Stimulated activated CD8-positive, alpha-beta memory T cell treated with anti-CD3 and anti-CD28 coated beads, Interleukin-4, amount 100 ng/mL, for 4 hours (primary cell): ENCODE measurements at regions not wholly inside any gene's neighbourhood (a gene's known extent, or its start where the extent isn't known, plus 50 kb on each side); places are given as distances from the start of the nearest gene placed in this dataset.
A peak's percentile ranks its signal among the peaks of the same experiment; 100 is the strongest.

Source experiments
- DNase-seq, 2 donors: peaks; one replicate each; pipeline ENCODE4 v3.0.0-alpha.2; 2020; ENCODE audit warnings: low read depth in 2 of 2, low spot score in 1 of 2

DNA sequence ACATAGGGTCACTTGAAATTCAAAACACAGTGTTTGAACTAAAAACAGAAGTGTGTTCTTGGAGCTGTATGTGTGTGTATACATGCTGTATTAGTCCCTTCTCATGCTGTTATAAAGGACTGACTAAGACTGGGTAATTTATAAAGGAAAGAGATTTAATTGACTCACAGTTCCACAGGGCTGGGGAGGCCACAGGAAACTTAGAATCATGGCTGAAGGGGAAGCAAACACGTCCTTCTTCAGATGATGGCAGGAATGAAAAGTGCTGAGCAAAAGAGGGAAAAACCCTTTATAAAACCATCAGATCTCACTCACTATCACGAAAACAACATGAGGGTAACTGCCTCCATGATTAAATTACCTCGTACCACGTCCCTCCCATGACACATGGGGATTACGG lies 224.1 kb downstream of the BCAT1 start:
- DNase-seq, result no peak

DNA sequence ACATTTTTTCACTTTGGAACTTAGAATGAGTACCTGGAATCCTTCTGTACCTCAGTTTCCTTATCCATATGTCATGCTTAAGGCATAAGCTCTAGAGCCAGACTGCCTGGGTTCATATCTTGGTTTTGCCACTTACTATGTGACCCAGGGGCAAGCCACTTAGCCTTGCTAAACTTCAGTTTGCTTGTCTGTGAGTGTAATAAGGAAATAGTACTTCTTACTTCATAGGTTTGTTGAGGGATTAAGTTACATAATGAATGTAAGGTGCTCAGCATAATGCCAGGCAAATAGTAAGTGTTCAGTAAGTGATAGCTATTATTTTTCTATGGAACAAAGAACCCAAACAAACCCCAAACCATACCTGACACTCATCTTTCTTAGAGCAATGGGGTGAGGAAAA lies 225.1 kb downstream of the BCAT1 start:
- DNase-seq, result no peak

DNA sequence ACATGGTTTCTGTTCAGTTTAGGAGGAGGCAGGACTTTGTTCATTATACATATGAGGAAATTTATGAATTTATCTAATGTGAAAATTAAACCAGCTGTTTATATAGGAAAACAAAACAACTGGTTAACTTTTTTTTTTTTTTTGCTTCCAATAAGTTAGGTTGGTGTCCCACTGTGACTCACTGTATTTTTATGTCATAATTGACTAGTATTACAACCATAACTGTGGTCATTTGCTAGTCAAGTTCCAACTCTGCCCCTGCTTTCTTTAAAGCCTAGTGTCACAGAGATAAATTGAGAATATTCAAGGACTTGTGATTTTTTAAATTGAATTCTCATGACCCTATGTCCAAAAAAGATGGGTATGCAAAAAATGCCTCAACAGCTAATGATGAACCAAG lies 227.7 kb downstream of the BCAT1 start:
- DNase-seq, result no peak

DNA sequence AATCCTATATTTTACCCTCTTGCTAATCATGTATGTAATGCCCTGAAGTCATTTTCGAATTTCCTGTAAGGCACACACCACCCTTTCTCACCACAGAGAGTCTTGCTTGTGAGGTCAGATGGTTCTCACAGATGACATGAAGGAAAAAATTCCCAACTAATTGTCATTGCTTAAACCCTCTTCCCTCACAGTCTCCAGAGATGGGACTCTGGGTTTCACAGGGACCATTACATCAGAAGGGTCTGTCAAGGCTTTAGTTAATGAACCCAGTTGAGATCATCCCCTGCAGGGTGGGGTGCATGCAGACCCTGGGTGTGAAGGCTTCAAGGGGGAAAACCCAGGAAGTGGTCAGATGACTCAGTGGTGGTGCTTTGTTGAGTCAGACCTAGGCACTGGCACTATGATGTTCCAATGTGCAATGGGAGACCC lies 229.6 kb downstream of the BCAT1 start:
- peak in 1 of 2 donors; percentile 28 for DNase-seq

- DNase-seq, result no peak
These were observed 230.3 kb downstream of the BCAT1 start for GRCh38 chr12:24718617-24719016.

- DNase-seq, result no peak
These were observed 234.7 kb downstream of the BCAT1 start for GRCh38 chr12:24714237-24714636.

DNA sequence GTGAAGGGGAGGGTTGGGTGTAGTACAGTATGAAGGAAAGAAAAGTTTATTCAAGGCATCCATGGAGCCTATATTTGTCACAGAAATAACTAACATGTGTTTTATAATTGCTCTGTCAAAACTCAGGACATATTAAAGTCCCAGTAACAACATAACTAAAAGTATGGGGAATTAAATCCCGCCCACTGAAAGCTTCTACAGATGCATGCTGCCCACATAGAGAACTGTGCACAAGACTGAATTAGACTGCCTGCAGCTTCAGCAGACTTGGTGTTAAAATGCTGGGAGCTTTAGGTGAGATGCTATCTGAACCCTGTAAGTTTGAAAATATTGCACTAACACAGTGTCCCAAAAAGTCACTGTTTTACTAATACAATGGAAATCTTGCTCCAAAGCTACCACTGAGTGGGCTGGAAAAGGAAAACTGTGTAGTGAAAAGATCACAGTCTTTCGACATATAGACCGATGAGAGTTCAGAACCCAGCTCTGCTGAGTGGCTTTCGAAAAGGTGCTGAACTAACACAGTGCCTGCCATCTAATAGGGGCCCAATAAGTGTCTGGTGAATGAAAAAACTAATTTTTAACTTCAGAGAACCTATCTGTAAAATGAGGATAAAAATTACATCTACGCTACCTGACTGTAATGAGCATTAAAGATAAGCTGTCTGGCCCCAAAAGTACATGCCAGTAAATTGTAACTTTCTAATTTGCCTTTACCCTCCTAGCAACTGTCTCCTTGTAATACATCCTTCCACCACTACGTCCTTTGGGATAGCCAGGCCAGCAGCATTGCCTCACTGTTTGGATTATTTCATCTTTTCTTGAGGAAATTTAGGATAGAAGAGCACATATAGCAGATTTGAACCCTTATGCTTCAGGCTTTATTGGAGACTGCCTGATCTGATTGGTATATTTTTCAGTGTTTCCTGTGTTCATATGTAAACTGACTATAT lies 237.6 kb downstream of the BCAT1 start:
- no peak for DNase-seq

GRCh38 chr12:24709216-24709615 lies 239.7 kb downstream of the BCAT1 start:
- no peak for DNase-seq

- DNase-seq, result no peak
These were observed 240.2 kb downstream of the BCAT1 start for GRCh38 chr12:24708718-24709117.

DNA sequence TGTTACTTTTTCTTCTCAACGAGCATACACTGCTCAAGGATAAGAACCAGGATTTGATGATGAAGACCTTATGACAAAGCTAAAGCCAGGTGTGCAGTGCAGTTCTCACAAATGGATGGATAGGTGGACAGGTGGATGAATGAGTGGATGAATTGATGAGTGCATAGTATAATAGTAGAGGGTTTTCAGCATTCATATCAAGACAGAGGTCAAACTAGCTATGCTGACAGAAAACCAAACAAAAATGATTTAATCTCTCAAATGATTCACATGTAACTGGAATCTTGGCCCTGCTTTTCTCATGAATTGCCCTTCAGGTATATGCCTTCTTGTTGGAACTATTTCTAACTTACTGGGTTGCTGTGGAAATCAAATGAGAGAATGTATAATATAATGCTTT lies 240.9 kb downstream of the BCAT1 start:
- DNase-seq, result no peak

DNA sequence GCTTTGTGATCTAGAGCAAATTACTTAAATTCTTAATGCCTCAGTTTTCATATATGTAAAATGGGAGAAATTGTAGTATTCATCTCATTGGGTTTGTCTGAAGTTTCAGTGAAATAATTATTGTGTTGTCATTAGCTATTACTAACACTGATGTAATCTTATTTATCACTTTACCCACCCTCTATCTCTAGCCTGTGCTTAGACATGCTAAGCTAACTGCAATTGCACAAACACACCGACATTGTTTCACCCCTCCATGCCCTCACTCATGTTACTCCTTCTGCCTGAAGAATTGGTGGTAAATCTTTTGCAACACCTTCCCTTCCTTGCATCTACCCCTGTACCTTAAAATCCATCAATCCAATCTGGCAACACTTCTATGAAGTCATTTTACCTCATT lies 241.6 kb downstream of the BCAT1 start:
- DNase-seq, result no peak

- DNase-seq, result no peak
These were observed 243.1 kb downstream of the BCAT1 start for GRCh38 chr12:24705741-24706358.

DNA sequence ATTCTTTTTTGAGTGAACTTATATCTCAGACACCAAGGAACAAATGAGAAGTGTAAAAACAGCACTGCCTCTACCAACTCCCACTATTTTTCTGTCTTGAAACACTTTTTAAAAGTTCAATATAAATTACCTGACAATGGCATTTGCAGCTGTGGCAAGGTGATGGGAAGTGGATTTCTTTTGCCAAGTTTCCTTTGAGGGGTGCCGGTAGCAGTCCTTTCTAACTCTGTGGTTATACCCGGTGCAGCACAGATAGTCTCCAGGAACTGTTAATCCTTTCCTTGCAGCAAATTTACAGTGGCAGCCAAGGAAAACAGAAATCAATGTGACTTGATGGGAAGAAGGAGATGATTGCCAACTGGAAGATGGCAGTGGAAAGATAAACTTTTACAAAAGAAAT lies 243.7 kb downstream of the BCAT1 start:
- no peak for DNase-seq

GRCh38 chr12:24701343-24701742 lies 247.6 kb downstream of the BCAT1 start:
- DNase-seq, result no peak

GRCh38 chr12:24698972-24699371 lies 249.9 kb downstream of the BCAT1 start:
- no peak for DNase-seq

GRCh38 chr12:24697769-24698168 lies 251.1 kb downstream of the BCAT1 start:
- DNase-seq, result no peak

DNA sequence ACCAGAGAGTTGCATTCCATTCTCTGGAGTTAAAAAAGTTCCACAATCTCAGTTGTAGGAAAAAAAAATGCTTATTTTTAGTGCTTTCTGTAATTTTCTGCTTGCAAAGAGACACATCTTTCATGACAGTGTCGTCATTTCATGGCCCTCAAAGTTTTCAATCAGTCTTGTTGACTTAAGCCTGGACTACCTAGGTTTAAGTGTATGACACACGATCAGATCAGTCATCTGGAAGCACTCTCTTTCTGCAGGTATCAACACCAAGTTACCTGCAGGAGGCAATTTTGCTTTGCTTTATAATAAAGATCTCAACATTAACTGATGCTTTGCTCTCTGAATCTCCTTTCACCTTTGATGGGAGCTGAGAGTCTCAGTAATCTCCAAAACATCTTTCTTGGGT lies 251.6 kb downstream of the BCAT1 start:
- DNase-seq, result no peak

GRCh38 chr12:24696800-24697199 lies 252.1 kb downstream of the BCAT1 start:
- DNase-seq, result no peak

DNA sequence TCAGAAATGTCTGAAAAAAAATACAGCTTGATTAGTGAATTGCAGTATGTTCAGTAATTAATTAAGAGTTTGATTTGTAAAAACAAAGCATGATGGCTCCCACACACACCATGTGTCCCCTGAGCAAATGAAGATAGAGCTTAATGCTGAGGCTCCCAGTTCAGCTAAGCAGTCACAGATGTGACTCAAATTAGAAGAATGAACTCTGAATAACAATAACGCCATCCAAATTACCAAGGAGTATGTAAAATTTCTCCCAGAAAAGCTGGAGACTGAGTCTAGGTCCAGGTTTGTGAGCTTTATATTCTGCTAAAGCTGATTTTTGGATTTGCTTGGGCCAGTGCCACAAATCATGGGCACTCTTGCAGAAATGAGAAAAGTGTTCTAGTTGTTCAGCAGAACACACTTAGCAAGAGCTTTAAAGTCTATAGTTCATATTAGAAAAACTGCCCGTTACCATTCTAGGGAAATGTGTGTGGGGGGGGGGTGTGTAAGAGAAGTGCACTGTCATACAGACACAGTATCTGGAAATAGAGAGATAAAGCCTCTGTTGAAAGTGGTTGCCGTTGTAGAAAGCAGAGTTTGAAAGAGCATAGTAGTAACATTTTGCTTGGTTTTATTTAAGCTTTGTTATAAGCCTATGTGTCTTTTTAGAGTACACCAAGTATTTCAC lies 253.1 kb downstream of the BCAT1 start:
- DNase-seq, result no peak

DNA sequence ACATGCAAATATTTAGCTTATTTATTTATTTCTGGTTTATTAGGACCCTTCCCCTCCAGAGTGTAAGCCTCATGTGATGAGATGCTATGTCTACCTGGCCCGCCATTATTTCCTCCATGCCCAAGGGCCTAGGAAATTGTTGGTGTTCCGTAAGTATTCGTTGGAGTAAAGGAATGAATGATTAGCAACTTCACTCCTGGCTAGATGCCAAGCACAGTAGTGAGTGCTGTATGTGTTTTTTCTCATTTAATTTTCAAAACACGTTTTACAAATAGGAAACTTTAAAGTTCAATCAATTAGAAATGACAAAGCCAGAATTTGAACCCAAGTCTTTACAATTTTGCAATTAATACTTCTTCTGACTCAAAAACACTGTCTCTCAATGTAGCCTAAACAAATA lies 253.8 kb downstream of the BCAT1 start:
- no peak for DNase-seq

DNA sequence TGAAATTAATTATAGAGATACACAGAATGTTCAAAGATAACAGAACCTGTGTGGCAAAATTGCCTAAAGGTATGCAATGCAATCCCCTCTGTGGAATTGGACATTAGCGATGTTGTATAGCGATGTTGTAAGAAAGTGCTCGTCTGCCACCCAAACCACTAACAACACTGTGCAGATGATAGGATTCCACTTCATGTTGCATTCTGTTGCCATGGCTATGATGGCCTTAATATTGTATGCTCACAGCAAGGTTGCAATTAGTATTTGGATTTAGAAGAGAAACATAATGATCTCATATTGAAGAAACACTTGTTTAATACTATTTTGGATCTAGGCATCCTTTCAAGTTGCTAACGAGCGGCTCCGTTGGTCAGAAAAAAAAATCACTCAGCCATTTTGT lies 260.3 kb downstream of the BCAT1 start:
- no peak for DNase-seq

DNA sequence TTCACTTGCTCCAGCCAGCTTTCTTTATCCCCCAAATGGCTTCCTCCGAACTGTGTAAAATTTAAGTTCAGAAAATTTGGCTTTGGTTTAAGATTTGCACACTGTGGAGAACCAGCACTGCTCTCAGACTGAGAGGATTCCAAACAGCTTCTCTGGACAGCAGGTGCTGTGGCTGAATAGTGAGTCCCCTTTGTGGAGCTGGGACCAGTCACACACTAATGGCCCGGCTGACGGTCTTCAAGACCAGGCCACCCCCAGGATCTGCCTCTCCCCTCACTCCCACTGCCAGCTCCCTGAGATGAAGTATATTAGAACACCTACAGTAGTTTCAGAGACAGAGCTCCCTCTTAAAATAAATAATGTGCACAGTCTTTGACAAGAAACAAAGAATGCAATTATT lies 267.3 kb downstream of the BCAT1 start:
- no peak for DNase-seq
